ENCODE measurements at regions not wholly inside any gene's neighbourhood (a gene's known extent, or its start where the extent isn't known, plus 50 kb on each side); places are given as distances from the start of the nearest gene placed in this dataset.
"Not testable (repeated sequence)": the region's sequence is repeated elsewhere in the genome, so short reads cannot be mapped to it uniquely, and the experiment has no call there.

- Histone ChIP-seq H3K4me3 (ENCODE audit: low read length) (no peak overlapping the region), H3K27me3 (ENCODE audit: insufficient read depth, low read length) (no peaks in the 10 kb centered on the region), H3K9me3 (ENCODE audit: low read depth, low read length) (no peaks in the 10 kb centered on the region), H3K4me1 (ENCODE audit: insufficient read depth, low read length) (no peaks in the 10 kb centered on the region)
Observed at GRCh38 chr2:230627806-230628724, 84.6 kb upstream of the CAB39 start.

- no peaks in the 10 kb centered on the region for H3K9me3 ChIP-seq (ENCODE audit: low read depth, low read length)
- H3K4me1 ChIP-seq (ENCODE audit: insufficient read depth, low read length), result no peaks in the 10 kb centered on the region
- H3K27me3 ChIP-seq (ENCODE audit: insufficient read depth, low read length), result no peaks in the 10 kb centered on the region
- H3K4me3 ChIP-seq (ENCODE audit: low read length), result no peak overlapping the region
Observed at GRCh38 chr2:230631470-230631869, 81.2 kb upstream of the CAB39 start.

GRCh38 chr2:230634146-230634545 is 78.5 kb upstream of the CAB39 start:
- Histone ChIP-seq H3K4me3 (ENCODE audit: low read length) (no peak overlapping the region), H3K9me3 (ENCODE audit: low read depth, low read length) (no peaks in the 10 kb centered on the region), H3K4me1 (ENCODE audit: insufficient read depth, low read length) (peaks cover 4% of the 10 kb centered on the region), H3K27me3 (ENCODE audit: insufficient read depth, low read length) (no peaks in the 10 kb centered on the region)

- H3K9me3 ChIP-seq (ENCODE audit: low read depth, low read length); H3K4me3 ChIP-seq (ENCODE audit: low read length); H3K27me3 ChIP-seq (ENCODE audit: insufficient read depth, low read length); H3K4me1 ChIP-seq (ENCODE audit: insufficient read depth, low read length): not testable (repeated sequence)
Observed at GRCh38 chr2:230634721-230635313, 77.8 kb upstream of the CAB39 start.

GRCh38 chr2:230636684-230637271 is 75.9 kb upstream of the CAB39 start:
- no peaks in the 10 kb centered on the region for H3K9me3 ChIP-seq (ENCODE audit: low read depth, low read length)
- H3K4me3 ChIP-seq (ENCODE audit: low read length), result no peak overlapping the region
- H3K27me3 ChIP-seq (ENCODE audit: insufficient read depth, low read length), result no peaks in the 10 kb centered on the region
- peaks cover 4% of the 10 kb centered on the region for H3K4me1 ChIP-seq (ENCODE audit: insufficient read depth, low read length)

- H3K4me3 ChIP-seq (ENCODE audit: low read length); H3K9me3 ChIP-seq (ENCODE audit: low read depth, low read length); H3K4me1 ChIP-seq (ENCODE audit: insufficient read depth, low read length); H3K27me3 ChIP-seq (ENCODE audit: insufficient read depth, low read length): not testable (repeated sequence)
Observed at GRCh38 chr2:230637486-230637885, 75.2 kb upstream of the CAB39 start.

- H3K4me1 ChIP-seq (ENCODE audit: insufficient read depth, low read length), result peaks cover 34% of the 10 kb centered on the region
- H3K4me3 ChIP-seq (ENCODE audit: low read length), result no peak overlapping the region
- H3K9me3 ChIP-seq (ENCODE audit: low read depth, low read length), result no peaks in the 10 kb centered on the region
- H3K27me3 ChIP-seq (ENCODE audit: insufficient read depth, low read length), result no peaks in the 10 kb centered on the region
Observed at GRCh38 chr2:230640540-230641011, 72.1 kb upstream of the CAB39 start.

- Histone ChIP-seq H3K4me1 (ENCODE audit: insufficient read depth, low read length) (peaks cover 29% of the 10 kb centered on the region), H3K9me3 (ENCODE audit: low read depth, low read length) (no peaks in the 10 kb centered on the region), H3K4me3 (ENCODE audit: low read length) (no peak overlapping the region), H3K27me3 (ENCODE audit: insufficient read depth, low read length) (no peaks in the 10 kb centered on the region)
Observed at GRCh38 chr2:230642966-230643365, 69.7 kb upstream of the CAB39 start.

- Histone ChIP-seq H3K27me3 (ENCODE audit: insufficient read depth, low read length) (no peaks in the 10 kb centered on the region), H3K4me1 (ENCODE audit: insufficient read depth, low read length) (peaks cover 29% of the 10 kb centered on the region), H3K4me3 (ENCODE audit: low read length) (no peak overlapping the region), H3K9me3 (ENCODE audit: low read depth, low read length) (no peaks in the 10 kb centered on the region)
Observed at GRCh38 chr2:230643576-230644291, 68.9 kb upstream of the CAB39 start.

- H3K9me3 ChIP-seq (ENCODE audit: low read depth, low read length), result no peaks in the 10 kb centered on the region
- no peaks in the 10 kb centered on the region for H3K27me3 ChIP-seq (ENCODE audit: insufficient read depth, low read length)
- peaks cover 29% of the 10 kb centered on the region for H3K4me1 ChIP-seq (ENCODE audit: insufficient read depth, low read length)
- no peak overlapping the region for H3K4me3 ChIP-seq (ENCODE audit: low read length)
Observed at GRCh38 chr2:230644356-230644935, 68.2 kb upstream of the CAB39 start.

- no peaks in the 10 kb centered on the region for H3K27me3 ChIP-seq (ENCODE audit: insufficient read depth, low read length)
- H3K4me1 ChIP-seq (ENCODE audit: insufficient read depth, low read length), result peaks cover 16% of the 10 kb centered on the region
- H3K4me3 ChIP-seq (ENCODE audit: low read length), result no peak overlapping the region
- H3K9me3 ChIP-seq (ENCODE audit: low read depth, low read length), result no peaks in the 10 kb centered on the region
Observed at GRCh38 chr2:230648356-230648755, 64.3 kb upstream of the CAB39 start.

- H3K9me3 ChIP-seq (ENCODE audit: low read depth, low read length), result no peaks in the 10 kb centered on the region
- no peak overlapping the region for H3K4me3 ChIP-seq (ENCODE audit: low read length)
- H3K27me3 ChIP-seq (ENCODE audit: insufficient read depth, low read length), result no peaks in the 10 kb centered on the region
- no peaks in the 10 kb centered on the region for H3K4me1 ChIP-seq (ENCODE audit: insufficient read depth, low read length)
Observed at GRCh38 chr2:230650585-230651137, 62.0 kb upstream of the CAB39 start.

GRCh38 chr2:230654057-230654456 is 58.6 kb upstream of the CAB39 start:
- Histone ChIP-seq H3K9me3 (ENCODE audit: low read depth, low read length) (no peaks in the 10 kb centered on the region), H3K4me3 (ENCODE audit: low read length) (no peak overlapping the region), H3K4me1 (ENCODE audit: insufficient read depth, low read length) (peaks cover 26% of the 10 kb centered on the region), H3K27me3 (ENCODE audit: insufficient read depth, low read length) (no peaks in the 10 kb centered on the region)

GRCh38 chr2:230657462-230657861 is 55.2 kb upstream of the CAB39 start:
- Histone ChIP-seq H3K4me3 (ENCODE audit: low read length) (no peak overlapping the region), H3K9me3 (ENCODE audit: low read depth, low read length) (no peaks in the 10 kb centered on the region), H3K27me3 (ENCODE audit: insufficient read depth, low read length) (no peaks in the 10 kb centered on the region), H3K4me1 (ENCODE audit: insufficient read depth, low read length) (peaks cover 60% of the 10 kb centered on the region)

Measured in mononuclear cell (primary cell).